Transverse colon (tissue), 4 donors: ENCODE measurements at regions not wholly inside any gene's neighbourhood (a gene's known extent, or its start where the extent isn't known, plus 50 kb on each side); places are given as distances from the start of the nearest gene placed in this dataset.

Experiments
- DNase-seq: peaks from one replicate; pipeline ENCODE4 v3.0.0-alpha.2; 2019
- H3K27ac ChIP-seq, 4 donors: fragments of 200-600 bp; sonication (generic); 2 replicates each; pipeline ENCODE4 v1.5.1; 2016 to 2018; ENCODE audit warnings: inconsistent platforms in 4 of 4
- H3K27me3 ChIP-seq: fragments of 200-600 bp; sonication (generic); 2 replicates; pipeline ENCODE4 v1.5.1; 2017; ENCODE audit warnings: inconsistent platforms
- H3K36me3 ChIP-seq, 4 donors: fragments of 200-600 bp; sonication (generic); 2 replicates each; pipeline ENCODE4 v1.5.1; 2017 to 2019; ENCODE audit warnings: inconsistent platforms in 4 of 4
- H3K4me1 ChIP-seq, 4 donors: fragments of 200-600 bp; sonication (generic); 2 replicates each; pipeline ENCODE4 v1.5.1; 2017 to 2020; ENCODE audit warnings: inconsistent platforms in 4 of 4
- H3K4me3 ChIP-seq, 4 donors: fragments of 200-600 bp; sonication (generic); 1 replicate in 1 of 4; 2 replicates in 3 of 4; pipeline versions ENCODE4 v1.5.1 to v1.6.1; 2017 to 2019; ENCODE audit warnings: inconsistent platforms in 4 of 4
- H3K9me3 ChIP-seq, 2 donors: fragments of 200-600 bp; sonication (generic); 2 replicates each; pipeline ENCODE4 v1.5.1; 2017 to 2019; ENCODE audit warnings: inconsistent platforms in 2 of 2
- CTCF ChIP-seq, 5 experiments: fragments of 200-600 bp in 3 of 5; fragments of 450-650 bp in 2 of 5; sonication (generic) in 3 of 5; IDR thresholded peaks; 1 replicate in 2 of 5; 2 replicates in 3 of 5; pipeline ENCODE4 v1.5.1; 2016 to 2017; ENCODE audit warnings: antibody characterized with exemption in 5 of 5, inconsistent platforms in 3 of 5, mild to moderate bottlenecking in 2 of 5, moderate library complexity in 1 of 5
- EP300 ChIP-seq: sonication (generic); formaldehyde crosslinking; IDR thresholded peaks from one replicate; pipeline ENCODE4 v1.6.1; 2017; ENCODE audit warnings: antibody characterized with exemption, low read depth
- POLR2A ChIP-seq: fragments of 450-650 bp; IDR thresholded peaks from one replicate; pipeline ENCODE4 v1.6.1; 2016; ENCODE audit warnings: antibody characterized with exemption, mild to moderate bottlenecking, moderate library complexity
- POLR2AphosphoS5 ChIP-seq, 3 donors: sonication (generic); formaldehyde crosslinking; IDR thresholded peaks; one replicate each; pipeline ENCODE4 v1.6.1; 2016; ENCODE audit warnings: antibody characterized with exemption in 3 of 3
- WGBS, 2 donors: methylation state at CpG; one replicate each; pipeline ENCODE4 v1.1.5; 2018; ENCODE audit warnings: low coverage in 1 of 2; 5-methylcytosine and 5-hydroxymethylcytosine counted together
- in situ Hi-C, 4 donors: fragments of 200-750 bp; cut with MboI; loops; one replicate each; pipeline versions ENCODE4 v1.15.0 to v1.15.1; 2017; ENCODE audit warnings: low sequenced_read_pairs in 3 of 4, low pct_ligation_motif_present in 1 of 4, low pct_unique_long_range_greater_than_20kb in 1 of 4
- intact Hi-C: fragments of 100-400 bp; cut with DNase I; formaldehyde crosslinking; loops from one replicate; pipeline ENCODE4 v1.15.1; 2023; ENCODE audit warnings: low total_unique reads

- intact Hi-C loops, result no loop called here
- Histone ChIP-seq H3K27ac (no peak overlapping the region), H3K9me3 (peaks cover under 1 to 3% of the 10 kb centered on the region in 2 donors), H3K4me1 (no peaks in the 10 kb centered on the region), H3K36me3 (no peaks in the 10 kb centered on the region), H3K27me3 (no peaks in the 10 kb centered on the region), H3K4me3 (no peak overlapping the region)
- no peak for TF ChIP-seq EP300
- TF ChIP-seq POLR2A, result no peak
- TF ChIP-seq POLR2AphosphoS5 (IDR thresholded peaks at IDR 0.05), result no peak
- no peak for TF ChIP-seq CTCF (IDR thresholded peaks at IDR 0.05)
- in situ Hi-C loops, result no loop called here
- DNase-seq, result no peak
Observed at GRCh38 chr2:126536605-126537200, 119.3 kb upstream of the GYPC start.

GRCh38 chr2:126539101-126539500 is 116.9 kb upstream of the GYPC start:
- WGBS, 2 donors, result 83 to 84% methylated on average over 3 of the region's 3 CpGs
- no peaks in the 10 kb centered on the region for H3K4me1 ChIP-seq
- in situ Hi-C loops (no loop called here), intact Hi-C loops (no loop called here)
- TF ChIP-seq POLR2AphosphoS5 (IDR thresholded peaks at IDR 0.05) (no peak), CTCF (IDR thresholded peaks at IDR 0.05) (no peak), POLR2A (no peak), EP300 (no peak)
- no peaks in the 10 kb centered on the region for H3K36me3 ChIP-seq
- no peaks in the 10 kb centered on the region for H3K27me3 ChIP-seq
- H3K9me3 ChIP-seq, result peaks cover 19 to 20% of the 10 kb centered on the region in 2 donors
- H3K4me3 ChIP-seq, result no peak overlapping the region
- no peak overlapping the region for H3K27ac ChIP-seq
- DNase-seq, result no peak

GRCh38 chr2:126542247-126542646 is 113.7 kb upstream of the GYPC start:
- intact Hi-C loops, result no loop called here
- Histone ChIP-seq H3K4me1 (no peaks in the 10 kb centered on the region), H3K27me3 (no peaks in the 10 kb centered on the region), H3K36me3 (no peaks in the 10 kb centered on the region), H3K4me3 (no peak overlapping the region), H3K9me3 (peaks cover 19 to 20% of the 10 kb centered on the region in 2 donors), H3K27ac (no peak overlapping the region)
- WGBS, 2 donors, result 97 to 100% methylated on average over 1 of the region's 1 CpG
- TF ChIP-seq POLR2A (no peak), POLR2AphosphoS5 (IDR thresholded peaks at IDR 0.05) (no peak), EP300 (no peak), CTCF (IDR thresholded peaks at IDR 0.05) (no peak)
- in situ Hi-C loops, result no loop called here
- DNase-seq, result no peak

- intact Hi-C loops, result no loop called here
- Histone ChIP-seq H3K27me3 (no peaks in the 10 kb centered on the region), H3K9me3 (peaks cover 19 to 20% of the 10 kb centered on the region in 2 donors), H3K36me3 (no peaks in the 10 kb centered on the region), H3K4me1 (no peaks in the 10 kb centered on the region), H3K27ac (no peak overlapping the region), H3K4me3 (no peak overlapping the region)
- in situ Hi-C loops, result no loop called here
- no peak for DNase-seq
- WGBS, 2 donors, result 74 to 77% methylated on average over 3 of the region's 3 CpGs
- no peak for TF ChIP-seq POLR2A
- no peak for TF ChIP-seq CTCF (IDR thresholded peaks at IDR 0.05)
- no peak for TF ChIP-seq EP300
- no peak for TF ChIP-seq POLR2AphosphoS5 (IDR thresholded peaks at IDR 0.05)
Observed at GRCh38 chr2:126543081-126543480, 112.9 kb upstream of the GYPC start.
